GM12873 (cell line): ENCODE measurements at regions not wholly inside any gene's neighbourhood (a gene's known extent, or its start where the extent isn't known, plus 50 kb on each side); places are given as distances from the start of the nearest gene placed in this dataset.

Experiments used
- CTCF ChIP-seq: IDR thresholded peaks from 2 replicates; pipeline ENCODE4 v1.5.1; 2012; ENCODE audit warnings: low read depth, mild to moderate bottlenecking, moderate library complexity, low read length, control low read depth; ENCODE audit not compliant: insufficient read depth; ENCODE audit errors: missing control alignments

DNA sequence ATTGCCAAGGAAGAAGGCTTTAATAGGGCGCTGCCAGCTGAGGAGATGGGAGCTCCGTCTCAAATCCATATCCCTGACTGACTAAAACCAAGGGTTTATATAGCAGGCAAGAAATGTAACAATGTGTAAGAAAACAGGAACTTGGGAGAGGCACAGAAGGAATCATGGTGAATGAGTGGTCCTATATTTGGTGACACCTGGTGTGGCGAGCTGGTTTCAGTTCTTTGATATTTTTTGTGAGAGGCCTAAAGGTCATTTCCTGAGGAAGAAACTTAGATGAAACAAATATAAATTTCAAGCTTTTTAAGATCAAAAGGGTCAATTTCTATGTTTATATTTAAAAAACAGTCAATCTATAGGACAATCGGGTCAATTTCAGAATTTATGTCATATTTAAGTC lies 826.3 kb downstream of the SLITRK6 start:
- TF ChIP-seq CTCF: no peak

- TF ChIP-seq CTCF: no peak
Observed at GRCh38 chr13:84962849-84963248, 836.4 kb downstream of the SLITRK6 start.

- no peak for TF ChIP-seq CTCF
Observed at GRCh38 chr13:84962141-84962750, 837.0 kb downstream of the SLITRK6 start.

- TF ChIP-seq CTCF: no peak
Observed at GRCh38 chr13:84961023-84961422, 838.2 kb downstream of the SLITRK6 start.

DNA sequence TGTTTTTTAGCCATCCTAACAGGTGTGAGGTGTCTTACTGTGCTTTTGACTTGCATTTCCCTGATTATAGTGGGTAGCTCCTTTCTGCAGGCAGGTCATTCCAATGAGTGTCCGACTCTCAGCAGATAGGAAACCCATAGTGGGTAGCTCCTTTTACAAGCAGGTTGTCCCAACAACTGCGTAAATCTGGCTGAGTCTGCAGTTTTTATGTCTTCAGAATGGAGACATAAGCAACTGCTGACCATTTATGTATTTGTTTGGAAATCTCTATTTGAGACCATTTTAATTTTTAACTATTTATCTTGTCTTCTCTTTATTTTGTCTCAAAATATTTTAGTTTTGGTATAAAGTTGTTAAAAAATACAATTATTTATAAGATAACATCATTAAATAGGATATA lies 839.4 kb downstream of the SLITRK6 start:
- TF ChIP-seq CTCF: no peak

- no peak for TF ChIP-seq CTCF
Observed at GRCh38 chr13:84954636-84955035, 844.6 kb downstream of the SLITRK6 start.

- TF ChIP-seq CTCF: no peak
Observed at GRCh38 chr13:84951128-84951527, 848.1 kb downstream of the SLITRK6 start.

- no peak for TF ChIP-seq CTCF
Observed at GRCh38 chr13:84946192-84946591, 853.0 kb downstream of the SLITRK6 start.
